Natural killer cell (primary cell): ENCODE measurements at regions not wholly inside any gene's neighbourhood (a gene's known extent, or its start where the extent isn't known, plus 50 kb on each side); places are given as distances from the start of the nearest gene placed in this dataset.

Source experiments
- ATAC-seq, 3 donors: fragments of 150-1000 bp in 2 of 3; fragments of 200-7000 bp in 1 of 3; cut with Tn5 transposase; 1 replicate in 1 of 3; 2 replicates in 2 of 3; pipeline ENCODE4 v1.10.0; 2021; ENCODE audit warnings: mild to moderate bottlenecking in 2 of 3, moderate library complexity in 2 of 3
- DNase-seq, 2 donors: peaks; one replicate each; pipeline versions ENCODE4 v3.0.0 to v3.0.0-alpha.2; 2013 to 2021; ENCODE audit warnings: mixed read lengths in 1 of 2
- H3K27ac ChIP-seq: one replicate; pipeline ENCODE4 v1.5.1; 2013; ENCODE audit warnings: mild to moderate bottlenecking, low read length
- H3K27me3 ChIP-seq: one replicate; pipeline ENCODE4 v1.6.1; 2013; ENCODE audit warnings: low read length; ENCODE audit not compliant: control insufficient read depth, insufficient read depth
- H3K36me3 ChIP-seq: one replicate; pipeline ENCODE4 v1.6.1; 2013; ENCODE audit warnings: low read length; ENCODE audit not compliant: control insufficient read depth, insufficient read depth
- H3K4me1 ChIP-seq: one replicate; pipeline ENCODE4 v1.6.1; 2013; ENCODE audit warnings: low read length; ENCODE audit not compliant: control insufficient read depth, insufficient read depth
- H3K4me3 ChIP-seq: one replicate; pipeline ENCODE4 v1.5.1; 2013; ENCODE audit warnings: low read length
- H3K9me3 ChIP-seq: one replicate; pipeline ENCODE4 v1.6.1; 2013; ENCODE audit warnings: low read length; ENCODE audit not compliant: control insufficient read depth, insufficient read depth
- H3K27ac Mint-ChIP-seq, 2 donors: one replicate each; pipeline ENCODE4 v1.8.0; 2022; ENCODE audit warnings: mild to moderate bottlenecking in 2 of 2, mixed read lengths in 2 of 2, moderate library complexity in 1 of 2
- H3K27me3 Mint-ChIP-seq, 2 donors: one replicate each; pipeline ENCODE4 v1.8.0; 2022; ENCODE audit warnings: low read depth in 2 of 2, mixed read lengths in 2 of 2
- H3K36me3 Mint-ChIP-seq: one replicate; pipeline ENCODE4 v1.8.0; 2022; ENCODE audit warnings: mixed read lengths
- H3K4me1 Mint-ChIP-seq, 2 donors: one replicate each; pipeline ENCODE4 v1.8.0; 2022; ENCODE audit warnings: mixed read lengths in 2 of 2
- H3K4me3 Mint-ChIP-seq: one replicate; pipeline ENCODE4 v1.8.0; 2022; ENCODE audit warnings: mild to moderate bottlenecking, moderate library complexity, mixed read lengths
- H3K9me3 Mint-ChIP-seq, 2 donors: one replicate each; pipeline ENCODE4 v1.8.0; 2022; ENCODE audit warnings: mixed read lengths in 2 of 2
- CTCF ChIP-seq: fragments of 200-600 bp; IDR thresholded peaks from one replicate; pipeline ENCODE4 v1.8.0; 2022; ENCODE audit warnings: antibody characterized with exemption
- WGBS: methylation state at CpG from one replicate; pipeline ENCODE4 v1.1.7; 2013; ENCODE audit warnings: missing lambda C conversion rate; ENCODE audit not compliant: insufficient coverage; 5-methylcytosine and 5-hydroxymethylcytosine counted together
- intact Hi-C: fragments of 100-400 bp; cut with micrococcal nuclease; formaldehyde crosslinking; loops from one replicate; pipeline ENCODE4 v1.14.2; 2022

- intact Hi-C loops, result no loop called here
- DNase-seq (no peak), ATAC-seq (no peak)
- Histone ChIP-seq H3K27ac (no peak overlapping the region), H3K27me3 (no peaks in the 10 kb centered on the region), H3K4me3 (no peak overlapping the region), H3K9me3 (peaks cover 7% of the 10 kb centered on the region), H3K4me1 (no peaks in the 10 kb centered on the region), H3K36me3 (no peaks in the 10 kb centered on the region)
- H3K4me1 Mint-ChIP-seq, result no peaks in the 10 kb centered on the region
- TF ChIP-seq CTCF, result no peak
- no peaks in the 10 kb centered on the region for H3K27me3 Mint-ChIP-seq
- no peak overlapping the region for H3K4me3 Mint-ChIP-seq
- peaks cover 9% of the 10 kb centered on the region for H3K36me3 Mint-ChIP-seq
- no peak overlapping the region for H3K27ac Mint-ChIP-seq
- H3K9me3 Mint-ChIP-seq, result peaks cover 13 to 16% of the 10 kb centered on the region in 2 donors
These were observed 446.3 kb upstream of the FSTL5 start for GRCh38 chr4:162610116-162610515.

GRCh38 chr4:162586266-162586665, 422.5 kb upstream of the FSTL5 start:
- Histone ChIP-seq H3K27ac (no peak overlapping the region), H3K36me3 (no peaks in the 10 kb centered on the region), H3K4me1 (no peaks in the 10 kb centered on the region), H3K4me3 (no peak overlapping the region), H3K9me3 (no peaks in the 10 kb centered on the region), H3K27me3 (no peaks in the 10 kb centered on the region)
- intact Hi-C loops, result no loop called here
- DNase-seq (no peak), ATAC-seq (no peak)
- Mint-ChIP-seq H3K9me3 (peaks cover 7 to 9% of the 10 kb centered on the region in 2 donors), H3K36me3 (no peaks in the 10 kb centered on the region), H3K27ac (no peak overlapping the region), H3K4me1 (no peaks in the 10 kb centered on the region), H3K4me3 (no peak overlapping the region), H3K27me3 (no peaks in the 10 kb centered on the region)
- TF ChIP-seq CTCF, result no peak
- no CpG with 5 or more reads among the region's 1 CpG for WGBS

- WGBS, result 61% methylated on average over 3 of the region's 3 CpGs
- intact Hi-C loops, result no loop called here
- no peaks in the 10 kb centered on the region for H3K4me1 Mint-ChIP-seq
These were observed 418.4 kb upstream of the FSTL5 start for GRCh38 chr4:162582180-162582579.

More at GRCh38 chr4:162582180-162582579, 418.4 kb upstream of the FSTL5 start:
- no peaks in the 10 kb centered on the region for H3K9me3 ChIP-seq
- Mint-ChIP-seq H3K27ac (no peak overlapping the region), H3K36me3 (no peaks in the 10 kb centered on the region), H3K9me3 (peaks cover 4 to 8% of the 10 kb centered on the region in 2 donors), H3K4me3 (no peak overlapping the region), H3K27me3 (no peaks in the 10 kb centered on the region)
- H3K36me3 ChIP-seq, result no peaks in the 10 kb centered on the region
- no peaks in the 10 kb centered on the region for H3K27me3 ChIP-seq
- DNase-seq (no peak), ATAC-seq (no peak)
- no peak overlapping the region for H3K4me3 ChIP-seq
- TF ChIP-seq CTCF, result no peak
- H3K4me1 ChIP-seq, result no peaks in the 10 kb centered on the region
- H3K27ac ChIP-seq, result no peak overlapping the region
